KMS-11 (cell line): ENCODE measurements at regions not wholly inside any gene's neighbourhood (a gene's known extent, or its start where the extent isn't known, plus 50 kb on each side); places are given as distances from the start of the nearest gene placed in this dataset.

Experiments used
- H2AFZ ChIP-seq: fragments of 200-600 bp; sonication (generic); 2 replicates; pipeline ENCODE4 v1.6.1; 2016; ENCODE audit warnings: antibody characterized with exemption, mixed run types, low read depth
- H3K27ac ChIP-seq: fragments of 200-600 bp; sonication (generic); 2 replicates; pipeline ENCODE4 v1.6.1; 2016; ENCODE audit warnings: mild to moderate bottlenecking, mixed run types
- H3K27me3 ChIP-seq: fragments of 200-600 bp; sonication (generic); 2 replicates; pipeline ENCODE4 v1.6.1; 2017; ENCODE audit warnings: mild to moderate bottlenecking, low read depth, mixed run types, moderate library complexity; ENCODE audit not compliant: insufficient read depth
- H3K36me3 ChIP-seq: fragments of 200-600 bp; sonication (generic); 2 replicates; pipeline ENCODE4 v1.6.1; 2017; ENCODE audit warnings: mild to moderate bottlenecking, mixed run types; ENCODE audit not compliant: insufficient read depth
- H3K4me1 ChIP-seq: fragments of 200-600 bp; sonication (generic); 2 replicates; pipeline ENCODE4 v1.6.1; 2016; ENCODE audit warnings: mild to moderate bottlenecking, low read depth, mixed run types; ENCODE audit not compliant: poor library complexity, severe bottlenecking
- H3K4me2 ChIP-seq: fragments of 200-600 bp; sonication (generic); 2 replicates; pipeline ENCODE4 v1.7.0; 2016; ENCODE audit warnings: mild to moderate bottlenecking, mixed run types
- H3K4me3 ChIP-seq: fragments of 200-600 bp; sonication (generic); IDR thresholded peaks from 2 replicates; pipeline ENCODE4 v1.6.1; 2017; ENCODE audit warnings: low read depth, low read length, mixed read lengths; ENCODE audit not compliant: insufficient read depth
- H3K79me2 ChIP-seq: fragments of 200-600 bp; sonication (generic); 2 replicates; pipeline ENCODE4 v1.6.1; 2016; ENCODE audit warnings: low read depth, mixed run types; ENCODE audit not compliant: insufficient read depth
- H3K9ac ChIP-seq: fragments of 200-600 bp; sonication (generic); 2 replicates; pipeline ENCODE4 v1.6.1; 2016; ENCODE audit warnings: mild to moderate bottlenecking, mixed run types
- H4K20me1 ChIP-seq: fragments of 200-600 bp; sonication (generic); 2 replicates; pipeline ENCODE4 v1.6.1; 2016; ENCODE audit warnings: mild to moderate bottlenecking, mixed run types; ENCODE audit not compliant: insufficient read depth
- CTCF ChIP-seq: fragments of 200-600 bp; sonication (generic); conservative IDR thresholded peaks from 2 replicates; pipeline ENCODE4 v1.6.1; 2017; ENCODE audit warnings: low read depth, mild to moderate bottlenecking, antibody characterized with exemption, low read length, moderate library complexity, mixed read lengths

GRCh38 chr14:38749936-38750335 lies 353.1 kb downstream of the SEC23A start:
- H3K4me3 ChIP-seq, result no peak overlapping the region
- H3K27ac ChIP-seq, result no peak overlapping the region
- TF ChIP-seq CTCF, result no peak
- H3K27me3 ChIP-seq, result no peaks in the 10 kb centered on the region
- no peaks in the 10 kb centered on the region for H4K20me1 ChIP-seq
- no peaks in the 10 kb centered on the region for H3K4me1 ChIP-seq
- H3K9ac ChIP-seq, result no peak overlapping the region
- H3K36me3 ChIP-seq, result no peaks in the 10 kb centered on the region
- H3K79me2 ChIP-seq, result no peaks in the 10 kb centered on the region
- no peak overlapping the region for H2AFZ ChIP-seq
- H3K4me2 ChIP-seq, result no peak overlapping the region

DNA sequence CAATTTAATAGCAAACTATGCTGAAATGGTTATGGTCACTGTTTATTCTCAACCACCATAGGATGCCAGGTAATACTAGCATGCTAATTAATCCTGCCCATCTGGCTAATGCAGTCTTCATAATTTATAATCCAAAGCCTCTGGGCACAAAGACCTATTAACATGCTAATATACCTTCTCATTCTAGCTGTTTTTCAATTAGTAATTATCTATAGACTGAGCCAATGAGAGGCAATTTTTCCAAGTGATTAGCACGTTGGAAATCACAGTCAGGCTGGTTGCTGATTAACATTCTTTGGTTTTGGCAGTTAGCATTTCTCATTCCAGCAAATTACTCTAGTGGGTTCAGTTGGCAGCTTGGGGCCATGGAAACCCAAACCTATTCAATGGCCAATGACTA lies 357.2 kb downstream of the SEC23A start:
- H3K9ac ChIP-seq, result no peak overlapping the region
- no peaks in the 10 kb centered on the region for H4K20me1 ChIP-seq
- no peaks in the 10 kb centered on the region for H3K36me3 ChIP-seq
- no peak overlapping the region for H3K27ac ChIP-seq
- H3K4me3 ChIP-seq, result no peak overlapping the region
- no peaks in the 10 kb centered on the region for H3K79me2 ChIP-seq
- no peak overlapping the region for H3K4me2 ChIP-seq
- H3K4me1 ChIP-seq, result no peaks in the 10 kb centered on the region
- TF ChIP-seq CTCF, result no peak
- no peaks in the 10 kb centered on the region for H3K27me3 ChIP-seq
- no peak overlapping the region for H2AFZ ChIP-seq

- no peak overlapping the region for H3K27ac ChIP-seq
- no peak for TF ChIP-seq CTCF
- no peaks in the 10 kb centered on the region for H3K4me1 ChIP-seq
- no peaks in the 10 kb centered on the region for H3K27me3 ChIP-seq
- no peaks in the 10 kb centered on the region for H4K20me1 ChIP-seq
- no peaks in the 10 kb centered on the region for H3K36me3 ChIP-seq
- no peak overlapping the region for H3K9ac ChIP-seq
- H3K4me2 ChIP-seq, result no peak overlapping the region
- no peaks in the 10 kb centered on the region for H3K79me2 ChIP-seq
- no peak overlapping the region for H2AFZ ChIP-seq
- no peak overlapping the region for H3K4me3 ChIP-seq
Observed at GRCh38 chr14:38743966-38744584, 359.0 kb downstream of the SEC23A start.

DNA sequence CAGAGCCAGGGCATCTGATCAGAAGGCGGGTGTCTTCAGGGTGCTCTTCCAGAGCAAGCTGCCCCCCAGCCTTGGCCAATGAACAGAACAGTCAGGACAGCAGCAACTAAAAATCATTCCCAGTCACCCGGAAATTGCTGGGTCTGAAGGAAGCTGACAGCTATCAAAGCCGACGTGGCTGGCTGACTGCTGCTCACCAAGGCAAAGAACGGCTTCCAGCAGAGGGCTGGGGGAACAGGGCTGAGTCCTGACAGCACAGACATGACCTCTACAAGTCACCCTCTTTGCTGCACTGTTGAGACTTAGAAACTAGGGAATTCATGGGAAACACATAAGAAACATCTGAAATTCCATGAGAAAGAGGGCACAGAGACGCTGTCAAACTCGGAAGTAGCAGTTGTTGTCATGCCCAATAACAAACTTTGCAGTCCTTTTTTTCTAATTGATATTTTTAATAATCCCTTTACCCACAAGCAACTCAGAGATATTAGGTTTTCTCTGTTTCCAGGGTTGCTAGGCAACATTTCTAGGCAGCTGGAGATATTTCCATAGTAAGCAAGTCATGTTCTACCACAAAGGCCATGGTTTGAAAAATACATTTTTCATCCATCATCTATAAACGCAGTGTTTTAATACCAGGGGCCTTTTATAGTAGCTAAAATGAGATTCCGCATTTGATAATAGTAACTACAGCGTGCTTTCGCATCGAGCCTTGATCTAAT lies 365.2 kb downstream of the SEC23A start:
- Histone ChIP-seq H2AFZ (no peak overlapping the region), H3K27me3 (no peaks in the 10 kb centered on the region), H3K27ac (no peak overlapping the region), H3K4me3 (no peak overlapping the region), H3K79me2 (no peaks in the 10 kb centered on the region), H3K4me2 (no peak overlapping the region), H4K20me1 (no peaks in the 10 kb centered on the region), H3K4me1 (no peaks in the 10 kb centered on the region), H3K36me3 (no peaks in the 10 kb centered on the region), H3K9ac (no peak overlapping the region)
- TF ChIP-seq CTCF, result no peak
